NCI-H2081 (cell line): ENCODE measurements at regions not wholly inside any gene's neighbourhood (a gene's known extent, or its start where the extent isn't known, plus 50 kb on each side); places are given as distances from the start of the nearest gene placed in this dataset.
"Not testable (repeated sequence)": the region's sequence is repeated elsewhere in the genome, so short reads cannot be mapped to it uniquely, and the experiment has no call there.

Source experiments
- DNase-seq, 2 experiments: peaks; one replicate each; lab custom pipeline; 2025; lab: John Stamatoyannopoulos, UW

- DNase-seq, result no peak
Observed at GRCh38 chr12:73964641-73965040, 573.0 kb upstream of the ATXN7L3B start.

- no peak for DNase-seq
Observed at GRCh38 chr12:73973486-73973885, 564.1 kb upstream of the ATXN7L3B start.

- DNase-seq, result no peak
Observed at GRCh38 chr12:73984552-73984951, 553.1 kb upstream of the ATXN7L3B start.

DNA sequence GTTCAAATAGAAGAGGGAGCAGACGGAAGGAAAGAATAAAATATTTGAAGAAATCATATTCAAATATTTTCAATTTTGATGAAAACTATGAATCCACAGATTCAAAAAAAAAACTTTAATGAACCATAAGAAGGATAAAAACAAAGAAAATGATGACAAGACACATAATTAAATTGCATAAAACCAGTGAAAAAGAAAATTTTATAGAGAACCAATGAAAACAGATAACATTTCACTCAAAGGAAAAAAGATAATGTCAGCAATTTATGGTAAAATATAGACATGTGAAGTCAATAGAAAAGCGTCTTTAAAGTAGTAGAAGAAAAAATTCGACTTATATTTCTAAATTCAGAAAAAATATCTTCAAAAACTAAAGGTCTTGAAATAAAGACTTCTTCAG lies 546.5 kb upstream of the ATXN7L3B start:
- DNase-seq, result no peak

DNA sequence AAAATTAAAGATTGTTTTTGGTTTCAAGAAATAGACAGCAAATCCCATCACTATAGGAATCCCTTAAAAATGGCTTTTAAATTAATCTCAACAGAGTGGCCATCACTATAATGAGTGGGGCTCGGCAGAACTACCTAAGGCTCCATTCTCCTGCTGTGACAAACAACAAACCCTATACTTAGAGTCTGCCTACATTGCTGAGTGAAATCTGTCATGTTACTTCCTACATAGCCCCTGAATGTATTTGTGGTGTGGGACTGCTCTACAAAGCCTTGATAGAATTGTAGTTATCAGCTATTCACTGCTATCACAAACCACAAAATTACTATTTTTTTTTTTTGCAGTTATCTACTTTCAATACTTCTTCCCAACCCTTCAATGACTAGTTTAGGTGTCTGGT lies 538.7 kb upstream of the ATXN7L3B start:
- DNase-seq, result peak in 1 of 2 experiments; percentile 24

GRCh38 chr12:74015118-74015517 lies 522.5 kb upstream of the ATXN7L3B start:
- no peak for DNase-seq

GRCh38 chr12:74016324-74016723 lies 521.3 kb upstream of the ATXN7L3B start:
- DNase-seq, result not testable (repeated sequence)

- DNase-seq, result no peak
Observed at GRCh38 chr12:74018849-74019248, 518.8 kb upstream of the ATXN7L3B start.

GRCh38 chr12:74021937-74022336 lies 515.7 kb upstream of the ATXN7L3B start:
- DNase-seq, result peak; percentile 41 to 59

DNA sequence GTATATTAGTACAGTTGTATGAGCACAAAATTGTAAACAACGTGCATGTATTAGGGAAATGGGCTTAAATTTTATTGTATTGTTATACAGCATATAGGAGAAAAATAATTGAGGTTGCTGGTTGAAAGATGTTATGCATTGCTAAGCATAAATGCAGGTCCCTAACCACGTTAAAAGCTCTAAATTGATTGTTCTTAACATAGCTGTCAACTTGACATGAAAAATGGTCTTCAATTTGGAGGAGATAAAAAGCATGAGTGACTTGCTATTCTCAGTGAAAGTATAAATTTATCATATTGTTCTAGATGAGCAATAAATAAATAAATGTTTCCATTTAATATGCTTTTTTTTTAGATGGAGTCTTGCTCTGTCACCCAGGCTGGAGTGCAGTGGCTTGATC lies 506.6 kb upstream of the ATXN7L3B start:
- no peak for DNase-seq

DNA sequence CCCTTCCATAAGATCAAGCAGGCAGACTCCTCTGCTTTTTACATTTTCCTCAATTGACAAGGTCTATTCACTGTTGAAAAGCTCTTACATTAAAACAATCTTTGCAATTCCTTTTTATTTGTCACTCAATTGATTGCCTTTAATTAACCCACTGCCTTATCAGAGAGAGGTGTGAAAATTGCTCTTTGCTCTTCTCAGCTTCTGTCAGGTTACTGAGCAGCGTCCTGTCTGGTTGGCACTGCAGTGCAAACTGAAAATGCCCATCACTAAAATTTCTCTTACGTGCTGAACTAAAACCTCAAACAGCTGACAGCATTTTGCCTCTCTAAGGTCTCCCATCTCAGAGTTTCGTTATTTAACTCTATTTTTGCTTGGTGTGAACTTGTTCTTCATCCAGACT lies 504.1 kb upstream of the ATXN7L3B start:
- DNase-seq, result no peak

DNA sequence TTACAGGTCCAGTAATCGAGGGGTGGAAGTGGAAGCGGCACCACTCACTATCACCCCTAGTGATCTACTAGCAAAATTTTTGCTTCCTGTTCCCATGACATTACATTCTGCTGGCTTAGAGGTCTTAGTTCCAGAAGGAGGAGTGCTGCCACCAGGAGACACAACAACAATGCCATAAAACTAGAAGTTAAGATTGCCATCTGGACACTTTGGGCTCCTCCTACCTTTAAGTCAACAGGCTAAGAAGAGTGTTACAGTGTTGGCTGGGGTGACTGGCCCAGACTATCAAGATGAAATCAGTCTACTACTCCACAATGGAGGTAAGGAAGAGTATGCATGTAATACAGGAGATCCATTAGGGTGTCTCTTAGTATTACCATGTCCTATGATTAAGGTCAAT lies 498.5 kb upstream of the ATXN7L3B start:
- not testable (repeated sequence) for DNase-seq

- DNase-seq, result no peak
Observed at GRCh38 chr12:74043343-74043742, 494.3 kb upstream of the ATXN7L3B start.

DNA sequence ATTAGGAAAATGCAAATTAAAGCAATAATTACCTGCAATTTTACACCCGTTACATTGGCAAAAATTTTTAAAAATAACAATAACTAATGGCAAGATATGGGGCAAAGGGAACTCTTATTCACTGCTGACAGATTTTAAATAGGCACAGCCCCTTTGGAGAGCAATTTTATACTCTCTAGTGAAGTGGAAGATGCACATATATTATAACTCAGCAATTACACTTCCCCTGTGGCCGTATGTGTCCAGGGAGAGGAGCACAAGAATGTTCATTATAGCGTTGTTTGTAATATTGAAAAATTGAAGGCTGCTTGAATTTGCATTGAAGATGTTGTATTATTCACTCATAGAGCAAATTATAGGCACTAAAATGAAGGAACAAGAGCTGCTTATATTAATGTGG lies 488.3 kb upstream of the ATXN7L3B start:
- DNase-seq, result no peak

DNA sequence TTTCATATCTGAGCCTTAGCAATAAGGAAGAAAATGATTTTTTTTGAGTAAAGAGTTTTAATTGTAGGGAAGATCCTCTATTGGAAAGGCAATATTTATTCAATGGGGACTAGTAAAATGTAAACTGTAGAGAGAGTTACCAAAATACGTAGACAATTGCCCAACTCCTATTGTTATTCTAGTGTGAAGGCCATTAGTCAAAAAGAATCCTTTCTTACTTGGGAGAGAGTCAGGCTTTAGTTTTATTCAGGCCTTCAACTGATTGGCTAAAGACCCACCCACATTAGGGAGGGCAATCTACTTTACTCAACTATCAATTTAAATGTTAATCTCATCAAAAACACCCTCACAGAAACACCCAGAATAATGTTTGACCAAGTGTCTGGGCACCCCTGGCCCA lies 485.8 kb upstream of the ATXN7L3B start:
- DNase-seq, result no peak

DNA sequence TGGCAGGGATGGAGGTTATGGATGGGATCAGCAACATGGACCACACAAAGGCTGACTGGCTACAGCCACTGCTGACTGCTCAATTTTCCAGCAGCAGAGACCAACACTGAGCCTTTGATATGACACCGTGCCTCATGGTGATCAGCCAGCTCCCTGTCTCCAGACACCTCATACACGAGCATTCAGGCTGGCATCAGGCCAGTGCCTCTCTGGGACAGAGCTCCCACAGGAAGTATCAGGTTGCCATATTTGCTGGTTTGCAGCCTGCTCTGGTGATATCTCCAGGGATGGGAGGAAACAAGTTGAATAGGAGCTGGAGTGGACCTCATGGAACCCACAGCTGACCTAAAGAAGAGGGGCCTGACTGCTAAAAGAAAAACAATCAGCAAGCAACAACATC lies 471.2 kb upstream of the ATXN7L3B start:
- peak; percentile 12 to 19 for DNase-seq

DNA sequence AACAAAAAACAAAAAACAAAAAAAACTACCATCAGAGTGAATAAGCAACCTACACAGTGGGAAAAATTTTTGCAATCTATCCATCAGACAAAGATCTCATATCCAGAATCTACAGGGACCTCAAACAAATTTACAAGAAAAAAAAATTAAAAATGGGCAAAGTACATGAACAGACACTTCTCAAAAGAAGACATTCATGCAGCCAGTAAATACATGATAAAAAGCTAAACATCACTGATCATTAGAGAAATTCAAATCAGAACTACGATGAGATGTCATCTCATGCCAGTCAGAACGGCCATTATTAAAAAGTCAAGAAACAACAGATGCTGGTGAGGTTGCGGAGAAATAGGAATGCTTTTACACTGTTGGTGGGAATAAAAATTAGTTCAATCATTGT lies 466.5 kb upstream of the ATXN7L3B start:
- no peak for DNase-seq

- DNase-seq, result no peak
Observed at GRCh38 chr12:74076918-74077317, 460.7 kb upstream of the ATXN7L3B start.

- no peak for DNase-seq
Observed at GRCh38 chr12:74105434-74105833, 432.2 kb upstream of the ATXN7L3B start.

DNA sequence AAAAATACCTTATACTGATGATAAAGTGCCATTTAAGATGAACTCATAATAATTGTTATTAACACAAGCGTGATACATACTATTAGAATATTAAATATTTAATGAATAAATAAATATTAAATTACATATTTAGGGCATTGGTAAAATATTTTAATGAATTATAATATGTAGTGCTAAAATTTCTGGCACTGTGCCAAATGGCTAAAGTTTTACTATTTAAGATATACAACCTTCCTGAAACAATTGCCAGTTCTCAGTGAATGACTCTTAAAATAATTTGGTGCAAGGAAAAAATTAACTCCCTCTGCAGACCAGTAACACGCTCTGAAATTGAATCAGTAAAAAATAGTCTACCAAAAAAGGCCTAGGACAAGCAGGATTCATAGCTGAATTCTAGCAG lies 428.9 kb upstream of the ATXN7L3B start:
- no peak for DNase-seq

GRCh38 chr12:74111688-74112360 lies 425.8 kb upstream of the ATXN7L3B start:
- DNase-seq, result peak; percentile 4 to 37

- DNase-seq, result no peak
Observed at GRCh38 chr12:74119811-74120362, 417.7 kb upstream of the ATXN7L3B start.

GRCh38 chr12:74120644-74121043 lies 417.0 kb upstream of the ATXN7L3B start:
- no peak for DNase-seq

- no peak for DNase-seq
Observed at GRCh38 chr12:74129702-74130101, 407.9 kb upstream of the ATXN7L3B start.
